Upper lobe of left lung (tissue), 6 donors: ENCODE measurements at regions not wholly inside any gene's neighbourhood (a gene's known extent, or its start where the extent isn't known, plus 50 kb on each side); places are given as distances from the start of the nearest gene placed in this dataset.
"Not testable (repeated sequence)": the region's sequence is repeated elsewhere in the genome, so short reads cannot be mapped to it uniquely, and the experiment has no call there.

Source experiments
- ATAC-seq, 2 donors: fragments of 200-7000 bp; cut with Tn5 transposase; one replicate each; pipeline ENCODE4 v1.9.1; 2022; ENCODE audit warnings: mild to moderate bottlenecking in 2 of 2, moderate library complexity in 2 of 2; ENCODE audit not compliant: low FRiP score in 2 of 2
- DNase-seq, 2 donors: peaks; one replicate each; pipeline ENCODE4 v3.0.0-alpha.2; 2019 to 2020
- H3K27ac ChIP-seq, 4 donors: fragments of 200-600 bp; sonication (generic); one replicate each; pipeline ENCODE4 v1.5.1; 2016 to 2019
- H3K27me3 ChIP-seq, 4 donors: fragments of 200-600 bp; sonication (generic); one replicate each; pipeline ENCODE4 v1.5.1; 2017 to 2019
- H3K36me3 ChIP-seq, 4 donors: fragments of 200-600 bp; sonication (generic); one replicate each; pipeline ENCODE4 v1.5.1; 2016 to 2019
- H3K4me1 ChIP-seq, 4 donors: fragments of 200-600 bp; sonication (generic); one replicate each; pipeline ENCODE4 v1.5.1; 2018 to 2019
- H3K4me3 ChIP-seq, 4 donors: fragments of 200-600 bp; sonication (generic); one replicate each; pipeline ENCODE4 v1.5.1; 2017 to 2019; ENCODE audit warnings: mild to moderate bottlenecking in 2 of 4, moderate library complexity in 1 of 4
- H3K9me3 ChIP-seq, 4 donors: fragments of 200-600 bp; sonication (generic); one replicate each; pipeline ENCODE4 v1.5.1; 2018 to 2019
- CTCF ChIP-seq, 6 experiments: fragments of 450-650 bp in 4 of 6; fragments of 200-600 bp in 2 of 6; sonication (generic) in 2 of 6; IDR thresholded peaks; one replicate each; pipeline ENCODE4 v1.5.1; 2016 to 2019; ENCODE audit warnings: antibody characterized with exemption in 6 of 6
- EP300 ChIP-seq, 4 donors: sonication (generic); formaldehyde crosslinking; IDR thresholded peaks; one replicate each; pipeline ENCODE4 v1.5.1; 2017; ENCODE audit warnings: antibody characterized with exemption in 4 of 4, control low read depth in 2 of 4
- POLR2A ChIP-seq, 4 donors: fragments of 450-650 bp; IDR thresholded peaks; one replicate each; pipeline ENCODE4 v1.5.1; 2016 to 2017; ENCODE audit warnings: antibody characterized with exemption in 4 of 4, mild to moderate bottlenecking in 2 of 4
- POLR2AphosphoS5 ChIP-seq, 2 donors: sonication (generic); formaldehyde crosslinking; IDR thresholded peaks; one replicate each; pipeline ENCODE4 v1.5.1; 2017; ENCODE audit warnings: antibody characterized with exemption in 2 of 2
- WGBS, 2 donors: methylation state at CpG; one replicate each; pipeline ENCODE4 v1.1.5; 2017 to 2018; 5-methylcytosine and 5-hydroxymethylcytosine counted together
- donor health status: DM: no; HTN: no; CAD: no; lungs with moderate emphysema.
- donor health status: DM: no; HTN: yes; CAD: no; lungs with severe emphysema.

- H3K36me3 ChIP-seq, result no peaks in the 10 kb centered on the region
- H3K27ac ChIP-seq, result no peak overlapping the region
- WGBS, 2 donors, result 88 to 100% methylated on average over 4 of the region's 4 CpGs
- H3K9me3 ChIP-seq, result no peaks in the 10 kb centered on the region
- TF ChIP-seq CTCF (IDR thresholded peaks at IDR 0.05) (no peak), POLR2A (IDR thresholded peaks at IDR 0.05) (no peak), EP300 (IDR thresholded peaks at IDR 0.05) (no peak), POLR2AphosphoS5 (IDR thresholded peaks at IDR 0.05) (no peak)
- no peaks in the 10 kb centered on the region for H3K4me1 ChIP-seq
- no peaks in the 10 kb centered on the region for H3K27me3 ChIP-seq
- ATAC-seq (no peak), DNase-seq (no peak)
- no peak overlapping the region for H3K4me3 ChIP-seq
Measured at GRCh38 chr1:61028136-61028535, 54.2 kb upstream of the NFIA start.

DNA sequence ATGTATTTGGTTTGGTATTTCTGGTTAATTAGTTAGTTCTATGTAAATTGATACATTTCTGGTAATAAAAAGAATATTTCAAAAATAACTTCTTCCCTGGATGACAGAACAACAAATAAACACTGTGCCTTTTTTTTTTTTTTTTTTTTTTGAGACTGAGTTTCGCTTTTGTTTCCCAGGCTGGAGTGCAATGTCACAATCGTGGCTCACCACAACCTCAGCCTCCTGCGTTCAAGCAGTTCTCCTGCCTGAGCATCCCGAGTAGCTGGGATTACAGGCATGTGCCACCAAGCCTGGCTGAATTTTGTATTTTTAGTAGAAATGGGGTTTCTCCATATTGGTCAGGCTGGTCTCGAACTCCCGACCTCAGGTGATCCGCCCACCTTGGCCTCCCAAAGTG lies 64.3 kb upstream of the NFIA start:
- DNase-seq, H3K27ac ChIP-seq, H3K4me1 ChIP-seq, H3K4me3 ChIP-seq, H3K9me3 ChIP-seq, ATAC-seq, H3K36me3 ChIP-seq, H3K27me3 ChIP-seq: not testable (repeated sequence)
- WGBS, 2 donors, result 58 to 77% methylated on average over 7 of the region's 7 CpGs

- WGBS, 2 donors, result 66 to 73% methylated on average over 1 of the region's 1 CpG
- TF ChIP-seq EP300 (IDR thresholded peaks at IDR 0.05), result no peak
- ATAC-seq, result no peak
- peaks cover 0 to 4% (median 0%) of the 10 kb centered on the region in 4 donors for H3K4me1 ChIP-seq
- no peaks in the 10 kb centered on the region for H3K9me3 ChIP-seq
- no peak for DNase-seq
- no peak overlapping the region for H3K4me3 ChIP-seq
- no peaks in the 10 kb centered on the region for H3K27me3 ChIP-seq
- H3K36me3 ChIP-seq, result no peaks in the 10 kb centered on the region
- H3K27ac ChIP-seq, result no peak overlapping the region
Measured at GRCh38 chr1:61017651-61018050, 64.7 kb upstream of the NFIA start.

- no peak overlapping the region for H3K27ac ChIP-seq
Measured at GRCh38 chr1:61013946-61014667, 68.3 kb upstream of the NFIA start.

DNA sequence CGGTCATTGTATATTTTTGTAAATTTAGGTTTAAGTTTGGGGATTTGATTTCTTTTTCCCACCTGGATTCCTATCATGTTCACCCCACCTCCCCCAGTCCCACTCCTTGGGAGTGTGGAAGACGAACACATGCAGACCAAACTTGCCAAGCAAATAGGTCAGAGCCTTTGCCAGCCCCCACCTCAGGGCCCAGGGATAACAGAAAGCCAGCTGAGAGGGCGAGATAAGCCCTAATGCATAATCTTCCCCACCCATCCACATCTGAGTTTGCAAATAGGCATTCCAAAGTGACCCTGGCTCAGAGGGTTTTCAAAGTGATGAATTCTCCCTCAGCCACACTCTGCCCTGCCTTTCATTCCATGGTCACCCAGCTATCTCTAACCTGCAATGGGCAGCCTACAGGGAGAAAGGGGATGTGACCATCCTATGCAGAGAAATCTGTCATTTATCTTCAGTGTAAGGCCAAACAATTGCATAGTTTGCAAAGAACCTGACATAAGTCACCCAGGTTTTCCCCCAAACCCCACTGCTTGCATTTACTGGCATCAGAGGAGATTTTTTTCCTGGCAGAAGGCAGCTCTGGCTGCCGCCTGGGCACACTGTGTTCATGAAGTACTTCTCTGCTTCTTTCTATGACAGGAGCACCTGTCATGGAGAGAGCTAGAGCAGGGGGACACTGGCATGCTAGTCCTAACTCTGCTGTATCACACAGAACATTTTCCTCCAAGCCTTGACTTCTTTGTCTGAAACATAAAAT lies 69.0 kb upstream of the NFIA start:
- 75 to 96% methylated on average over 3 to 4 of the region's 4 CpGs for WGBS, 2 donors
- ATAC-seq (no peak), DNase-seq (no peak)
- no peak overlapping the region for H3K27ac ChIP-seq
- peaks cover 0 to 4% (median 0%) of the 10 kb centered on the region in 4 donors for H3K4me1 ChIP-seq
- H3K27me3 ChIP-seq, result no peaks in the 10 kb centered on the region
- no peaks in the 10 kb centered on the region for H3K36me3 ChIP-seq
- TF ChIP-seq POLR2AphosphoS5 (IDR thresholded peaks at IDR 0.05), result no peak
- no peak for TF ChIP-seq EP300 (IDR thresholded peaks at IDR 0.05)
- no peak for TF ChIP-seq POLR2A (IDR thresholded peaks at IDR 0.05)
- TF ChIP-seq CTCF (IDR thresholded peaks at IDR 0.05), result no peak
- no peaks in the 10 kb centered on the region for H3K9me3 ChIP-seq
- H3K4me3 ChIP-seq, result no peak overlapping the region

More at GRCh38 chr1:61013946-61014667, 68.3 kb upstream of the NFIA start:
- ATAC-seq, result no peak
- no peak for TF ChIP-seq POLR2AphosphoS5 (IDR thresholded peaks at IDR 0.05)
- TF ChIP-seq CTCF (IDR thresholded peaks at IDR 0.05), result no peak
- TF ChIP-seq POLR2A (IDR thresholded peaks at IDR 0.05), result no peak
- TF ChIP-seq EP300 (IDR thresholded peaks at IDR 0.05), result no peak
- Histone ChIP-seq H3K4me3 (no peak overlapping the region), H3K36me3 (no peaks in the 10 kb centered on the region), H3K27me3 (no peaks in the 10 kb centered on the region), H3K4me1 (peaks cover 0 to 4% (median 0%) of the 10 kb centered on the region in 4 donors), H3K9me3 (no peaks in the 10 kb centered on the region)
- no peak for DNase-seq
- 50 to 63% methylated on average over 4 of the region's 4 CpGs for WGBS, 2 donors
